SJSA1 (cell line): ENCODE measurements at regions not wholly inside any gene's neighbourhood (a gene's known extent, or its start where the extent isn't known, plus 50 kb on each side); places are given as distances from the start of the nearest gene placed in this dataset.

Source experiments
- DNase-seq, 2 experiments: peaks; one replicate each; pipeline ENCODE4 v3.0.0-alpha.2; 2015 to 2020; ENCODE audit warnings: low spot score in 2 of 2, low read depth in 1 of 2
- H3K27ac ChIP-seq: fragments of 250-450 bp; sonication (Bioruptor Pico); 2 replicates; pipeline ENCODE4 v1.5.1; 2020; ENCODE audit warnings: mild to moderate bottlenecking, moderate library complexity
- H3K27me3 ChIP-seq: fragments of 250-450 bp; sonication (Bioruptor Pico); replicated peaks from 2 replicates; pipeline ENCODE4 v1.5.1; 2020; ENCODE audit warnings: mild to moderate bottlenecking, moderate library complexity
- H3K36me3 ChIP-seq: fragments of 250-450 bp; sonication (Bioruptor Pico); 2 replicates; pipeline ENCODE4 v1.5.1; 2020; ENCODE audit warnings: mild to moderate bottlenecking
- H3K4me1 ChIP-seq: fragments of 250-450 bp; sonication (Bioruptor Pico); replicated peaks from 2 replicates; pipeline ENCODE4 v1.6.1; 2021; ENCODE audit warnings: mild to moderate bottlenecking
- H3K4me3 ChIP-seq: fragments of 250-450 bp; sonication (Bioruptor Pico); 2 replicates; pipeline ENCODE4 v1.5.1; 2020; ENCODE audit warnings: mild to moderate bottlenecking
- H3K9me3 ChIP-seq: fragments of 250-450 bp; sonication (Bioruptor Pico); replicated peaks from 2 replicates; pipeline ENCODE4 v1.5.1; 2020; ENCODE audit warnings: mild to moderate bottlenecking

- H3K27me3 ChIP-seq = no peaks in the 10 kb centered on the region
- H3K27ac ChIP-seq = no peak overlapping the region
- H3K36me3 ChIP-seq = no peaks in the 10 kb centered on the region
- no peak for DNase-seq
- H3K9me3 ChIP-seq = no peaks in the 10 kb centered on the region
- H3K4me1 ChIP-seq = no peaks in the 10 kb centered on the region
- no peak overlapping the region for H3K4me3 ChIP-seq
Observed at GRCh38 chr9:29475471-29475870, 1902.2 kb upstream of the C9orf72 start.

GRCh38 chr9:29511680-29512079 is 1938.4 kb upstream of the C9orf72 start:
- H3K4me3 ChIP-seq = no peak overlapping the region
- no peak overlapping the region for H3K27ac ChIP-seq
- no peaks in the 10 kb centered on the region for H3K4me1 ChIP-seq
- H3K9me3 ChIP-seq = no peaks in the 10 kb centered on the region
- DNase-seq = no peak
- H3K27me3 ChIP-seq = no peaks in the 10 kb centered on the region
- H3K36me3 ChIP-seq = no peaks in the 10 kb centered on the region

GRCh38 chr9:29514336-29514735 is 1941.1 kb upstream of the C9orf72 start:
- Histone ChIP-seq H3K4me1 (no peaks in the 10 kb centered on the region), H3K27me3 (no peaks in the 10 kb centered on the region), H3K4me3 (no peak overlapping the region), H3K9me3 (no peaks in the 10 kb centered on the region), H3K36me3 (no peaks in the 10 kb centered on the region), H3K27ac (no peak overlapping the region)
- DNase-seq = no peak

GRCh38 chr9:29514862-29515261 is 1941.6 kb upstream of the C9orf72 start:
- DNase-seq = no peak
- Histone ChIP-seq H3K4me1 (no peaks in the 10 kb centered on the region), H3K27me3 (no peaks in the 10 kb centered on the region), H3K4me3 (no peak overlapping the region), H3K9me3 (no peaks in the 10 kb centered on the region), H3K36me3 (no peaks in the 10 kb centered on the region), H3K27ac (no peak overlapping the region)

- H3K9me3 ChIP-seq = no peaks in the 10 kb centered on the region
- no peak overlapping the region for H3K4me3 ChIP-seq
- no peak overlapping the region for H3K27ac ChIP-seq
- H3K4me1 ChIP-seq = no peaks in the 10 kb centered on the region
- DNase-seq = no peak
- no peaks in the 10 kb centered on the region for H3K27me3 ChIP-seq
- H3K36me3 ChIP-seq = no peaks in the 10 kb centered on the region
Observed at GRCh38 chr9:29548436-29548835, 1975.2 kb upstream of the C9orf72 start.

- H3K4me3 ChIP-seq = no peak overlapping the region
- no peak overlapping the region for H3K27ac ChIP-seq
- no peaks in the 10 kb centered on the region for H3K36me3 ChIP-seq
- H3K4me1 ChIP-seq = no peaks in the 10 kb centered on the region
- DNase-seq = no peak
- no peaks in the 10 kb centered on the region for H3K27me3 ChIP-seq
- no peaks in the 10 kb centered on the region for H3K9me3 ChIP-seq
Observed at GRCh38 chr9:29555502-29555901, 1982.2 kb upstream of the C9orf72 start.

- H3K36me3 ChIP-seq = no peaks in the 10 kb centered on the region
- no peaks in the 10 kb centered on the region for H3K9me3 ChIP-seq
- DNase-seq = no peak
- no peaks in the 10 kb centered on the region for H3K4me1 ChIP-seq
- H3K27ac ChIP-seq = no peak overlapping the region
- no peak overlapping the region for H3K4me3 ChIP-seq
- no peaks in the 10 kb centered on the region for H3K27me3 ChIP-seq
Observed at GRCh38 chr9:29556317-29556716, 1983.0 kb upstream of the C9orf72 start.

GRCh38 chr9:29556746-29557145 is 1983.5 kb upstream of the C9orf72 start:
- Histone ChIP-seq H3K4me3 (no peak overlapping the region), H3K27me3 (no peaks in the 10 kb centered on the region), H3K27ac (no peak overlapping the region), H3K9me3 (no peaks in the 10 kb centered on the region), H3K4me1 (no peaks in the 10 kb centered on the region), H3K36me3 (no peaks in the 10 kb centered on the region)
- DNase-seq = no peak

- Histone ChIP-seq H3K9me3 (no peaks in the 10 kb centered on the region), H3K36me3 (no peaks in the 10 kb centered on the region), H3K27me3 (no peaks in the 10 kb centered on the region), H3K4me3 (no peak overlapping the region), H3K4me1 (no peaks in the 10 kb centered on the region), H3K27ac (no peak overlapping the region)
- DNase-seq = no peak
Observed at GRCh38 chr9:29564564-29564963, 1991.3 kb upstream of the C9orf72 start.

GRCh38 chr9:29575219-29575618 is 2001.9 kb upstream of the C9orf72 start:
- H3K4me1 ChIP-seq = no peaks in the 10 kb centered on the region
- H3K36me3 ChIP-seq = no peaks in the 10 kb centered on the region
- H3K27me3 ChIP-seq = no peaks in the 10 kb centered on the region
- H3K9me3 ChIP-seq = no peaks in the 10 kb centered on the region
- H3K27ac ChIP-seq = no peak overlapping the region
- no peak for DNase-seq
- H3K4me3 ChIP-seq = no peak overlapping the region

- Histone ChIP-seq H3K9me3 (no peaks in the 10 kb centered on the region), H3K36me3 (no peaks in the 10 kb centered on the region), H3K27me3 (no peaks in the 10 kb centered on the region), H3K4me1 (no peaks in the 10 kb centered on the region), H3K4me3 (no peak overlapping the region), H3K27ac (no peak overlapping the region)
- no peak for DNase-seq
Observed at GRCh38 chr9:29588361-29588760, 2015.1 kb upstream of the C9orf72 start.

GRCh38 chr9:29609282-29609681 is 2036.0 kb upstream of the C9orf72 start:
- Histone ChIP-seq H3K4me3 (no peak overlapping the region), H3K36me3 (no peaks in the 10 kb centered on the region), H3K9me3 (no peaks in the 10 kb centered on the region), H3K27ac (no peak overlapping the region), H3K4me1 (no peaks in the 10 kb centered on the region), H3K27me3 (no peaks in the 10 kb centered on the region)
- no peak for DNase-seq

GRCh38 chr9:29613773-29614172 is 2040.5 kb upstream of the C9orf72 start:
- Histone ChIP-seq H3K27me3 (no peaks in the 10 kb centered on the region), H3K36me3 (no peaks in the 10 kb centered on the region), H3K4me1 (no peaks in the 10 kb centered on the region), H3K9me3 (no peaks in the 10 kb centered on the region), H3K4me3 (no peak overlapping the region), H3K27ac (no peak overlapping the region)
- DNase-seq = no peak

- Histone ChIP-seq H3K4me3 (no peak overlapping the region), H3K27ac (no peak overlapping the region), H3K36me3 (no peaks in the 10 kb centered on the region), H3K27me3 (no peaks in the 10 kb centered on the region), H3K9me3 (no peaks in the 10 kb centered on the region), H3K4me1 (no peaks in the 10 kb centered on the region)
- no peak for DNase-seq
Observed at GRCh38 chr9:29616844-29617243, 2043.6 kb upstream of the C9orf72 start.

GRCh38 chr9:29625292-29625731 is 2052.0 kb upstream of the C9orf72 start:
- no peaks in the 10 kb centered on the region for H3K9me3 ChIP-seq
- DNase-seq = no peak
- no peaks in the 10 kb centered on the region for H3K36me3 ChIP-seq

More at GRCh38 chr9:29625292-29625731, 2052.0 kb upstream of the C9orf72 start:
- no peaks in the 10 kb centered on the region for H3K4me1 ChIP-seq
- no peaks in the 10 kb centered on the region for H3K27me3 ChIP-seq
- no peak overlapping the region for H3K4me3 ChIP-seq
- no peak overlapping the region for H3K27ac ChIP-seq
